RWPE2 (cell line): ENCODE measurements at regions not wholly inside any gene's neighbourhood (a gene's known extent, or its start where the extent isn't known, plus 50 kb on each side); places are given as distances from the start of the nearest gene placed in this dataset.

Experiments used
- ATAC-seq: fragments of 200-7000 bp; cut with Tn5 transposase; 3 replicates; pipeline ENCODE4 v1.9.1; 2021; ENCODE audit warnings: low read depth
- DNase-seq: peaks from one replicate; pipeline ENCODE4 v3.0.0-alpha.2; 2020; ENCODE audit warnings: low spot score
- H3K27ac ChIP-seq: fragments of 450-650 bp; 2 replicates; pipeline ENCODE4 v1.5.1; 2017; ENCODE audit warnings: mild to moderate bottlenecking; ENCODE audit not compliant: poor library complexity, severe bottlenecking
- H3K27me3 ChIP-seq: fragments of 250-450 bp; sonication (Bioruptor Pico); 2 replicates; pipeline ENCODE4 v1.5.1; 2021; ENCODE audit warnings: mild to moderate bottlenecking, moderate library complexity; ENCODE audit not compliant: insufficient read depth, poor library complexity, severe bottlenecking
- H3K36me3 ChIP-seq: fragments of 250-450 bp; sonication (Bioruptor Pico); 2 replicates; pipeline ENCODE4 v1.5.1; 2020; ENCODE audit warnings: low read depth, mild to moderate bottlenecking, moderate library complexity
- H3K4me1 ChIP-seq: fragments of 250-450 bp; sonication (Bioruptor Pico); 2 replicates; pipeline ENCODE4 v1.5.1; 2021; ENCODE audit warnings: mild to moderate bottlenecking, moderate library complexity; ENCODE audit not compliant: insufficient read depth, poor library complexity, severe bottlenecking
- H3K4me3 ChIP-seq: fragments of 250-450 bp; sonication (Bioruptor Pico); 2 replicates; pipeline ENCODE4 v1.5.1; 2021; ENCODE audit warnings: mild to moderate bottlenecking, moderate library complexity; ENCODE audit not compliant: severe bottlenecking
- H3K9me3 ChIP-seq: fragments of 250-450 bp; sonication (Bioruptor Pico); 2 replicates; pipeline ENCODE4 v1.5.1; 2021; ENCODE audit warnings: mild to moderate bottlenecking, moderate library complexity; ENCODE audit not compliant: severe bottlenecking
- CTCF ChIP-seq: fragments of 450-650 bp; IDR thresholded peaks from one replicate; pipeline ENCODE4 v1.5.1; 2017; ENCODE audit warnings: mild to moderate bottlenecking, moderate library complexity; ENCODE audit not compliant: poor library complexity, severe bottlenecking

DNA sequence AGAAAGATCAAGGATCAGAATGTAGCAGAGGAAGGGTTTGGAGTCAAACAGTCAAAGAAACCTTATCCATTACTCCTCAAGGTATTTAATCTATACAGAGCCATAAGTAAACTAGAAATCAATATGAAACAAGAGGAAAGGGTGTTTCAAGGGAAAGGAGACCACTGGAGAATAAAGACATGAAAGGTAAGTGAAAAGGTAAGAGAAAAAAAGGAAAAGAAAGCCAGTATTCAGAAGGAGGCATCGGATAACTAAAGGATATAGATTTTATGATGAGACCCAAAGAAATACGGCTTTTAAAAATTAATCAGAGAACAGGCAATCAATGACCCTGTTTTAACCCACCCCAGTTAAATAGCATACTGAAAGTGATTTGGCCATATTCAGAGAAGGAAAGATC is 438.7 kb upstream of the MIR17HG start:
- ATAC-seq = no peak
- TF ChIP-seq CTCF = no peak

DNA sequence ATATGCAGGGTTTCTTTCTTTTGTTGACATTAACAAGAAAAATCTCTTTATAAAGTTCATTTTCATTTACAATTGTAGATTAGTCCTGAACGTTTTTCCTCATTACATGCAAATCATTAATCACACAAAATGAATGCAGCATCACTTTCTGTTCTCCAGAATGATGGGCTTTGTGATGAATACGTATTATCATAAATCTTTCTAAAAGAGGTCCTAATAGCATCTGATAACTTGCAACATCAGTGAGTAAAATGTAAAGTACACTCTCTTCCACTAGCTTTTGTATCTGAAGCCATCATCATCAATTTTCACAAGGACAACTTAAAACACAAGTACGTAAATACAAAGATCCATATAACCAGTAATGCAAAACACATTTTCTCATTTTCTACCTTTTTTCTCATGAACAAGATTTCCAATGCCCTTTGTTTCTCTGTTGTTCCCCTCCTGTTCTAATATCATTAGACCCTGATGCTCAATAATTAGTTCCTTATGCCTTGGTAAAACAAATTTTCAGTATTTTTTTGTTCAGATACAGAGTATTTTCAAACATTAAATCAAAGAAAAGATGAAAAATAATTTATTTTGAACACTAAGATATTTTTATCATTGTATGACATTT is 437.4 kb upstream of the MIR17HG start:
- no peak for ATAC-seq
- Histone ChIP-seq H3K36me3 (no peaks in the 10 kb centered on the region), H3K4me1 (no peaks in the 10 kb centered on the region), H3K4me3 (no peak overlapping the region), H3K27ac (no peak overlapping the region), H3K9me3 (no peaks in the 10 kb centered on the region), H3K27me3 (no peaks in the 10 kb centered on the region)
- no peak for DNase-seq
- TF ChIP-seq CTCF = no peak

More for the DNA sequence above, 438.7 kb upstream of the MIR17HG start:
- H3K27ac ChIP-seq = no peak overlapping the region
- no peak for DNase-seq
- H3K4me1 ChIP-seq = no peaks in the 10 kb centered on the region
- no peak overlapping the region for H3K4me3 ChIP-seq
- H3K36me3 ChIP-seq = no peaks in the 10 kb centered on the region
- H3K9me3 ChIP-seq = no peaks in the 10 kb centered on the region
- no peaks in the 10 kb centered on the region for H3K27me3 ChIP-seq

DNA sequence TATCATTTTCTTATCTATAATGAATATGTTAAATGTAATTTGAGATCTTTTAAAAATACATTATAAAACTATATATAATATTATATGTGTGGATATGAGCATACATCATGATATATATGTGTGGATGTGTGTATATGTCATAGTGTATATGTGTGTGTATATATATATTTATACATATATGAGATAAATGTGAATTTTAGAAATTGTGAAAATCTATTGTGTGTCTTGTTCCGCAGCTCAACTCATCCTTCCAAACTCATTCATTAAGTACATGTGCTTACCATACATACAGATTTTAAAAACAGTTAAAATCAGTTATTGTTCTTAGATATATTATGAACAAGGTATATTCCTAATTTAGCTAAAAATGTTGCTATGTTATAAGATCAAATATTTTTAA is 435.2 kb upstream of the MIR17HG start:
- no peak for TF ChIP-seq CTCF
- Histone ChIP-seq H3K27ac (no peak overlapping the region), H3K4me1 (no peaks in the 10 kb centered on the region), H3K27me3 (no peaks in the 10 kb centered on the region), H3K36me3 (no peaks in the 10 kb centered on the region), H3K9me3 (no peaks in the 10 kb centered on the region), H3K4me3 (no peak overlapping the region)
- ATAC-seq (no peak), DNase-seq (no peak)

- no peak for DNase-seq
- no peaks in the 10 kb centered on the region for H3K27me3 ChIP-seq
These were observed 429.0 kb upstream of the MIR17HG start for GRCh38 chr13:90918536-90918935.

More at GRCh38 chr13:90918536-90918935, 429.0 kb upstream of the MIR17HG start:
- Histone ChIP-seq H3K4me1 (no peaks in the 10 kb centered on the region), H3K4me3 (no peak overlapping the region), H3K36me3 (no peaks in the 10 kb centered on the region), H3K9me3 (peaks cover 4% of the 10 kb centered on the region), H3K27ac (no peak overlapping the region)
- ATAC-seq = no peak
- no peak for TF ChIP-seq CTCF
